ENCODE measurements at regions not wholly inside any gene's neighbourhood (a gene's known extent, or its start where the extent isn't known, plus 50 kb on each side); places are given as distances from the start of the nearest gene placed in this dataset.

- TF ChIP-seq EZH2 (IDR thresholded peaks at IDR 0.05; ENCODE audit: borderline replicate concordance, insufficient read depth, low read length, poor library complexity, severe bottlenecking) (no peak), TAF1 (IDR thresholded peaks at IDR 0.05; ENCODE audit: low read depth) (no peak), EP300 (conservative IDR thresholded peaks at IDR 0.05; ENCODE audit: poor library complexity, severe bottlenecking) (no peak), CTCF (IDR thresholded peaks at IDR 0.05; ENCODE audit: poor library complexity, severe bottlenecking) (no peak), REST (IDR thresholded peaks at IDR 0.05; ENCODE audit: borderline replicate concordance) (no peak), RAD21 (conservative IDR thresholded peaks at IDR 0.05) (no peak), SMC3 (conservative IDR thresholded peaks at IDR 0.05; ENCODE audit: poor library complexity) (no peak), MXI1 (conservative IDR thresholded peaks at IDR 0.05; ENCODE audit: poor library complexity, severe bottlenecking) (no peak), POLR2AphosphoS5 (IDR thresholded peaks at IDR 0.05) (no peak)
- Histone ChIP-seq H3K9ac (ENCODE audit: low read length) (no peak overlapping the region), H4K20me1 (ENCODE audit: insufficient read depth) (no peaks in the 10 kb centered on the region), H3K27ac (ENCODE audit: low read length) (no peak overlapping the region), H3K79me2 (replicated peaks; ENCODE audit: insufficient read depth, low read length) (no peaks in the 10 kb centered on the region), H3K27me3 (ENCODE audit: insufficient read depth, low read depth, low read length) (no peaks in the 10 kb centered on the region), H3K9me3 (ENCODE audit: low read length) (no peaks in the 10 kb centered on the region), H3K4me2 (ENCODE audit: low read length) (no peak overlapping the region), H2AFZ (ENCODE audit: low read depth, low read length) (no peak overlapping the region), H3K36me3 (ENCODE audit: insufficient read depth, low read length) (no peaks in the 10 kb centered on the region), H3K9me2 (ENCODE audit: insufficient read depth, low read length) (no peaks in the 10 kb centered on the region), H3F3A (ENCODE audit: insufficient read depth, low read length, poor library complexity, severe bottlenecking) (no peaks in the 10 kb centered on the region), H3K4me3 (ENCODE audit: low read length) (no peak overlapping the region)
Observed at GRCh38 chr12:46436747-46437146, 64.2 kb upstream of the SLC38A2 start.

- H3K27me3 ChIP-seq (ENCODE audit: insufficient read depth, low read depth, low read length), result no peaks in the 10 kb centered on the region
- H3K79me2 ChIP-seq (replicated peaks; ENCODE audit: insufficient read depth, low read length), result no peaks in the 10 kb centered on the region
- no peaks in the 10 kb centered on the region for H3K36me3 ChIP-seq (ENCODE audit: insufficient read depth, low read length)
- H3K9me2 ChIP-seq (ENCODE audit: insufficient read depth, low read length), result no peaks in the 10 kb centered on the region
- no peaks in the 10 kb centered on the region for H4K20me1 ChIP-seq (ENCODE audit: insufficient read depth)
- no peaks in the 10 kb centered on the region for H3F3A ChIP-seq (ENCODE audit: insufficient read depth, low read length, poor library complexity, severe bottlenecking)
- H3K27ac ChIP-seq (ENCODE audit: low read length), result no peak overlapping the region
- no peak overlapping the region for H3K4me2 ChIP-seq (ENCODE audit: low read length)
- no peak overlapping the region for H2AFZ ChIP-seq (ENCODE audit: low read depth, low read length)
- TF ChIP-seq EP300 (conservative IDR thresholded peaks at IDR 0.05; ENCODE audit: poor library complexity, severe bottlenecking) (no peak), MXI1 (conservative IDR thresholded peaks at IDR 0.05; ENCODE audit: poor library complexity, severe bottlenecking) (no peak), RAD21 (conservative IDR thresholded peaks at IDR 0.05) (no peak), CTCF (IDR thresholded peaks at IDR 0.05; ENCODE audit: poor library complexity, severe bottlenecking) (no peak)
- no peak overlapping the region for H3K9ac ChIP-seq (ENCODE audit: low read length)
- H3K9me3 ChIP-seq (ENCODE audit: low read length), result no peaks in the 10 kb centered on the region
- H3K4me3 ChIP-seq (ENCODE audit: low read length), result no peak overlapping the region
Observed at GRCh38 chr12:46435625-46436024, 63.1 kb upstream of the SLC38A2 start.
